ENCODE measurements at regions not wholly inside any gene's neighbourhood (a gene's known extent, or its start where the extent isn't known, plus 50 kb on each side); places are given as distances from the start of the nearest gene placed in this dataset.
"Not testable (repeated sequence)": the region's sequence is repeated elsewhere in the genome, so short reads cannot be mapped to it uniquely, and the experiment has no call there.

DNA sequence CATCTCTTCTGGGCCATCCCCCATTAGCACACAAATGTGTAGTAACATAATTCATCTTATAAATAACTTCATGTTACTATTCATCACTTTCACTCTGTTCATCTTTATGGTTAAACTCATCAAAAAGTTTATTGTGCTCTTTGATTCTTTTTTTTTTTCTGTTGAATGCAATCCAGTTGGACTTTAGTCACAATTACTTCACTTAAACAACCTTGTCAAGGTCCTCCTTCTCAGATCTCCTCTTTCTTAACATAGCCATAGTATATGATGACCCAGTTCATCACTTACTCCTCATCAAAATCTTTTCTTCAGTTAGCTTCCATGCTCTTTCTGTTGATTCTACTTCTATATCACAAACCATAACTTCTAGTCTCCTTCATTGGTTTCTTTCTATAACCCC, 80.2 kb upstream of the ZC3H15 start:
- no peak for DNase-seq

- DNase-seq = no peak
Measured at GRCh38 chr2:186407611-186408010, 78.4 kb upstream of the ZC3H15 start.

DNA sequence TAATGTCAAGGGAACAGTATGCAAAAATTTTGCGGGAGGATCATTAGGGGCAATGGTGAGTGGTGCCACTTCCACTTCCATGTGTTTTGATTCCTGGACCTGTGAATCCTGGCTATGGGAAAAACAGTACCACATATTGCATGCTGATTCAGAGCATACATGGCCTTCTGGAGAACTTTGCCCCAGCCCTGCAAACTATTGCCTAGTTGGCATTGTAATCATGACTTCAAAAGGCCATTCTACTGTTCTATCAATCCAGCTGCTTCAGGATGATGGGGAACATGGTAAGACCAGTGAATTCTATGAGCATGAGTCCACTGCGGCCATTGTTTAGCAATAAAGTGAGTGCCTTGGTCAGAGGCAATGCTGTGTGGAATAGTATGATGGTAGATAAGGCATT, 75.3 kb upstream of the ZC3H15 start:
- no peak for DNase-seq

GRCh38 chr2:186422226-186422625, 63.8 kb upstream of the ZC3H15 start:
- DNase-seq = no peak

- no peak for DNase-seq
Measured at GRCh38 chr2:186423481-186423880, 62.6 kb upstream of the ZC3H15 start.

DNA sequence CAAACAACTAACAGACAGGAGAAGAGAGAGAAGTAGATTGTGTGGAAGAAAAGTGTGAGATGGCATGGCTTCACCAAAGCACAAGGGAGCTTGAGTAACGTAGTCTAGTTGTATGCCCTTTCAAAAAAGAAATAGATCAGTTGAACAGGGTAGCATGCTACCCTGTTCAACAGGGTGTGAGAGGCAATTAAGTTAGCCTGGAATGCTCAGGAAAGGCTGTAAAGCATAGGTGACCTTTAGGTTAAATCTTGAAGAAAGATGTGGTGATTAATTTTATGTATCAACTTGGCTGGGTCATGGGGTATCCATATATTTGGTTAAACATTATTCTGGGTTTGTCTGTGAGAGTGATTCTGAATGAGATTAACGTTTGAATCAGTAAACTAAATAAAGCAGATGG, 61.8 kb upstream of the ZC3H15 start:
- no peak for DNase-seq

DNA sequence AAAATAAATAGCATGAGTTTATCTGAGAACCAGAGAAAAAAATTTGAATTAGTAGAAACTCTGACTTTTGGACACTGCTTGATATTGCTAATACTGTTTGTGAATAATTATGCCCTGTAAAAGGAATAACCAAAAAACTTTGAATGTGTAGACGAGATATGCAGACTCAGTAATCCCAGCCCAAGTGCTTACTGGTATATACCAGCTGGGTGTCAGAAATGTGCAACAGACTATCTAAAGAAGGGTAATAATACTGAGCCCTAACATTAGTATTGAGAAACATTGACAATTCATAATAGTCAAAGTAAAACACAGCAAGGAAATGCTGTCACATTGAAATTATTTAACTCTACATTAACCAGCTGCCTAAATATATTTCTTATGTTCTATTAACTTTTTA, 60.5 kb upstream of the ZC3H15 start:
- no peak for DNase-seq

DNA sequence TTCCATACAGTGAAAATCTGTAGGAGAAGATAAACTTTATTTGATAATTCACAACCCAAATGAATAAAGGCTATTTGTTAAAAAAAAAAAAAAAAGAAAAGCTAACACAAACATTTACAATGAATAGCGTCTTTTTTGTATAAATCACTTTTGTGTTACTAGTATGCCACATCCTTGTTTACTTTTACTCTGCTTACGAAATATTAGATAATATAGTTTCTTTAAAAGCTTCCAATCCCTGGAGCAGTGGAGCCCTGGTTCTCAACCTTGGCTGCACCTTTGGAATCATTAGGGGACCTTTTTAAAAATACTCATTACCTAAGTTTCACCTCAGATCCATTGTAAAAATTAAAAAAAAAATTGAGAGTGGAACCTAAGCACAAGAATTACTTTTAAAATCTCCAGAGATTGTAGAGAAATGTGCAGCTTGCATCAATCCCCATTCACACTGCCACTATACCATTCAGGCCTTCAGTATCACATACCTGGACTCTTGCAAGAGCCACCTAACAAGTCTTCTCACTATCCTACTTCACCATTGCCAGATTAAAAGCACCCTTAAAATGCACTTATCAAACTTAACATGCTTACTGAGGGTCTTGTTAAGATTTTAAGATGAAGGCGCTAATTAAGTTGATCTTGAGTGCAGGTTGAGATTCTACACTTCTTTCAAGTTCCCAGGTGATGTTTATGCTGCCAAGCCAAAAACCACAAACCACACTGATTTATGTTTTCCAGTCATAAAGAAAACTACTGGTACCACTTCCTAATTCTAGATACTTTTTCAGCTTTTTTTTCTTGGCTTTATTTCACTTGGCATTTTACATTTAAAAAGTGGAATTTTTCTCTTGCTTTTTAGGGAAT, 59.7 kb upstream of the ZC3H15 start:
- no peak for DNase-seq

DNA sequence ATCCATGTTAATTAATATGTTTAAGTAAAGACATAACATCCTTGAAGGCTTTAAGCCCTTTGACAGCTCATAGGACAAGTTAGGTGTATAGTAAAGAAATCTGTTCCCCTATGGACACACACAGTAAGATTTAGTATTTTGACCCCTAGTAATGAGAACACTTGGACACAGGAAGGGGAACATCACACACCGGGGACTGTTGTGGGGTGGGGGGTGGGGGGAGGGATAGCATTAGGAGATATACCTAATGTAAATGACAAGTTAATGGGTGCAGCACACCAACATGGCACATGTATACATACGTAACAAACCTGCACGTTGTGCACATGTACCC, 59.1 kb upstream of the ZC3H15 start:
- DNase-seq = not testable (repeated sequence)

GRCh38 chr2:186427970-186428369, 58.1 kb upstream of the ZC3H15 start:
- DNase-seq = no peak

DNA sequence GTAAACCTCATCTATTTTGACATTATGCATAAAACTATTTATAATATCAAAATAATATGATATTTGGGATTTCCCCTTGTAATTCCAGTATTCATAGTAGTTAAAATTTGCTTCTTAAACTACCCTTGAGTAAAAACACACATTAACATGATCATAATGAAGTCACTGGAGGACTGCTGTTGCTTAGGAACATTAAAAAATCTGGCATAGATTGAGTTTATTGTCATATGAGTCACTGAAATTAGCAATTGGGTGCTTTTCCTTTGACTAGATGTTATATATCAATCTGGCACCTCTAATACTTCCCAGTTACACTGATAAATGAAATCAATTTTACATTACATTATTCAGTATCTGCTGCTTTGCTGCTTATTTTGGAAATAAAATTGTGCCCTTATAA, 57.0 kb upstream of the ZC3H15 start:
- no peak for DNase-seq

- no peak for DNase-seq
Measured at GRCh38 chr2:186431306-186431705, 54.8 kb upstream of the ZC3H15 start.

- no peak for DNase-seq
Measured at GRCh38 chr2:186433040-186433439, 53.0 kb upstream of the ZC3H15 start.

DNA sequence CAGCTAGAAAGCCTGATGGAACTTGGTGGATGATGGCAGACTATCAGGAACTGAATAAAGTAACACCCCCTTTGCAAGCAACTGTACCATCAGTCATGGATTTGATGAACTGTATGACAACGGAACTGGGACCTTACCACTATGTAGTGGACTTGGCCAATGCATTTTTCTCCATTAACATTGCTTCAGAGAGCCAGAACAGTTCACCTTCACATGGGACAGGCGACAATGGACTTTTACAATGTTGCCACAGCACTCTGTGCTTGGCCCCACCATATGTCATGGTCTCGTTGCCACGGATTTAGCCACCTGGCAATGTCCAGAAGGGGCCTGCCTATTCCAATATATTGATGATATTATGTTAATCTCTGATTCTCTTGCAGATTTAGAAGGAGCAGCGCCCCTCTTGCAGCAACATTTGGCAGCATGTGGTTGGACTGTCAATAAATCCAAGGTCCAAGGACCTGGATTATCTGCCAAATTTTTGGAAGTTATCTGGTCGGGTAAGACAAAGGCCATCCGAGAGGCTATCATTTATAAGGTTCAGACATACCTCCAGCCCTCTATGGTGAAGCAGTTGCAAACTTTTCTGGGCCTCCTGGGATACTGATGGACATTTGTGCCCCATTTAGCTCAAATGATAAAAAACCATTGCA, 52.2 kb upstream of the ZC3H15 start:
- no peak for DNase-seq
